H9 (cell line): ENCODE measurements at regions not wholly inside any gene's neighbourhood (a gene's known extent, or its start where the extent isn't known, plus 50 kb on each side); places are given as distances from the start of the nearest gene placed in this dataset.
A peak's percentile ranks its signal among the peaks of the same experiment; 100 is the strongest.

ENCODE experiments used
- DNase-seq: peaks from one replicate; pipeline ENCODE4 v3.0.0-alpha.2; 2017
- H2AFZ ChIP-seq: one replicate; pipeline ENCODE4 v1.6.1; 2013; ENCODE audit warnings: mild to moderate bottlenecking, low read length, control low read depth, moderate library complexity
- H2AK5ac ChIP-seq: 2 replicates; pipeline ENCODE4 v1.6.1; 2013; ENCODE audit warnings: low read length, control low read depth, mixed read lengths; ENCODE audit not compliant: insufficient read length
- H2BK120ac ChIP-seq: one replicate; pipeline ENCODE4 v1.6.1; 2013; ENCODE audit warnings: low read depth, mild to moderate bottlenecking, low read length, control low read depth, inconsistent platforms; ENCODE audit not compliant: poor library complexity, severe bottlenecking
- H2BK12ac ChIP-seq: 2 replicates; pipeline ENCODE4 v1.6.1; 2013; ENCODE audit warnings: low read length, control low read depth, mixed read lengths, low read depth; ENCODE audit not compliant: insufficient read length
- H2BK15ac ChIP-seq: 2 replicates; pipeline ENCODE4 v1.6.1; 2013; ENCODE audit warnings: low read depth, low read length, control low read depth
- H2BK20ac ChIP-seq: one replicate; pipeline ENCODE4 v1.6.1; 2013; ENCODE audit warnings: low read depth, mild to moderate bottlenecking, low read length, control low read depth, inconsistent platforms; ENCODE audit not compliant: poor library complexity, severe bottlenecking
- H2BK5ac ChIP-seq: 2 replicates; pipeline ENCODE4 v1.6.1; 2013; ENCODE audit warnings: low read length, control low read depth, mixed read lengths; ENCODE audit not compliant: insufficient read length
- H3K14ac ChIP-seq: 2 replicates; pipeline ENCODE4 v1.6.1; 2013; ENCODE audit warnings: low read length, control low read depth; ENCODE audit not compliant: insufficient read depth
- H3K18ac ChIP-seq: 2 replicates; pipeline ENCODE4 v1.6.1; 2013; ENCODE audit warnings: low read depth, mild to moderate bottlenecking, mixed read lengths, low read length, control low read depth; ENCODE audit not compliant: insufficient read length
- H3K23ac ChIP-seq: 2 replicates; pipeline ENCODE4 v1.6.1; 2013; ENCODE audit warnings: low read length, control low read depth, mixed read lengths, low read depth; ENCODE audit not compliant: insufficient read length
- H3K23me2 ChIP-seq: 2 replicates; pipeline ENCODE4 v1.6.1; 2013; ENCODE audit warnings: low read depth, mild to moderate bottlenecking, mixed read lengths, low read length, control low read depth; ENCODE audit not compliant: insufficient read length, poor library complexity, severe bottlenecking
- H3K27ac ChIP-seq: 2 replicates; pipeline ENCODE4 v1.5.1; 2013; ENCODE audit warnings: low read length, control low read depth, mixed read lengths, low read depth; ENCODE audit not compliant: insufficient read length
- H3K27me3 ChIP-seq: 2 replicates; pipeline ENCODE4 v1.6.1; 2013; ENCODE audit warnings: low read length, control low read depth, inconsistent platforms; ENCODE audit not compliant: insufficient read depth
- H3K4ac ChIP-seq: 2 replicates; pipeline ENCODE4 v1.6.1; 2013; ENCODE audit warnings: low read depth, mild to moderate bottlenecking, control low read depth, inconsistent platforms, low read length, moderate library complexity
- H3K4me1 ChIP-seq: 2 replicates; pipeline ENCODE4 v1.6.1; 2013; ENCODE audit warnings: low read length, control low read depth, inconsistent platforms; ENCODE audit not compliant: insufficient read depth
- H3K4me2 ChIP-seq: 2 replicates; pipeline ENCODE4 v1.6.1; 2013; ENCODE audit warnings: low read length, control low read depth, mixed read lengths; ENCODE audit not compliant: insufficient read length, insufficient read depth
- H3K56ac ChIP-seq: 2 replicates; pipeline ENCODE4 v1.6.1; 2013; ENCODE audit warnings: low read depth, mild to moderate bottlenecking, mixed read lengths, low read length, control low read depth; ENCODE audit not compliant: insufficient read length
- H3K79me1 ChIP-seq: 2 replicates; pipeline ENCODE4 v1.6.1; 2013; ENCODE audit warnings: low read depth, mild to moderate bottlenecking, moderate library complexity, low read length, control low read depth, inconsistent platforms; ENCODE audit not compliant: insufficient read depth, poor library complexity, severe bottlenecking
- H3K79me2 ChIP-seq: 2 replicates; pipeline ENCODE4 v1.6.1; 2013; ENCODE audit warnings: low read length, control low read depth, inconsistent platforms; ENCODE audit not compliant: insufficient read depth
- H3K9ac ChIP-seq: 2 replicates; pipeline ENCODE4 v1.6.1; 2013; ENCODE audit warnings: low read length, control low read depth, mixed read lengths; ENCODE audit not compliant: insufficient read length; ENCODE audit errors: extremely low read depth
- H3K9me3 ChIP-seq: one replicate; pipeline ENCODE4 v1.6.1; 2013; ENCODE audit warnings: low read depth, low read length, inconsistent platforms; ENCODE audit not compliant: control insufficient read depth
- H3T11ph ChIP-seq: one replicate; pipeline ENCODE4 v1.6.1; 2013; ENCODE audit warnings: mild to moderate bottlenecking, low read length, control low read depth, inconsistent platforms
- H4K20me1 ChIP-seq: one replicate; pipeline ENCODE4 v1.6.1; 2013; ENCODE audit not compliant: control insufficient read depth, insufficient read length, insufficient read depth
- H4K5ac ChIP-seq: 2 replicates; pipeline ENCODE4 v1.6.1; 2013; ENCODE audit warnings: low read depth, mild to moderate bottlenecking, mixed read lengths, low read length, control low read depth; ENCODE audit not compliant: insufficient read length
- H4K8ac ChIP-seq: replicated peaks from 2 replicates; pipeline ENCODE4 v1.6.1; 2013; ENCODE audit warnings: low read length, control low read depth, mixed read lengths, low read depth; ENCODE audit not compliant: insufficient read length
- H4K91ac ChIP-seq: 2 replicates; pipeline ENCODE4 v1.6.1; 2013; ENCODE audit warnings: low read depth, mild to moderate bottlenecking, moderate library complexity, mixed read lengths, low read length, control low read depth; ENCODE audit not compliant: insufficient read length
- H3K27ac Mint-ChIP-seq, 3 experiments: 2 replicates in 2 of 3; 3 replicates in 1 of 3; pipeline ENCODE4 v1.8.0; 2020 to 2021; ENCODE audit warnings: mixed read lengths in 3 of 3, mild to moderate bottlenecking in 1 of 3, moderate library complexity in 1 of 3
- H3K27me3 Mint-ChIP-seq: 2 replicates; pipeline ENCODE4 v1.8.0; 2021; ENCODE audit warnings: low read depth, mild to moderate bottlenecking, moderate library complexity, mixed read lengths
- H3K36me3 Mint-ChIP-seq, 3 experiments: 2 replicates in 2 of 3; 3 replicates in 1 of 3; pipeline ENCODE4 v1.8.0; 2020 to 2021; ENCODE audit warnings: low read depth in 3 of 3, mixed read lengths in 3 of 3; ENCODE audit not compliant: insufficient read depth in 1 of 3
- H3K4me1 Mint-ChIP-seq, 2 experiments: 2 replicates each; pipeline ENCODE4 v1.8.0; 2020; ENCODE audit warnings: mixed read lengths in 2 of 2
- H3K4me3 Mint-ChIP-seq, 2 experiments: 2 replicates in 1 of 2; 3 replicates in 1 of 2; pipeline ENCODE4 v1.8.0; 2020 to 2021; ENCODE audit warnings: mild to moderate bottlenecking in 2 of 2, mixed read lengths in 2 of 2, moderate library complexity in 1 of 2
- H3K9me3 Mint-ChIP-seq, 2 experiments: 2 replicates in 1 of 2; 3 replicates in 1 of 2; pipeline ENCODE4 v1.8.0; 2020; ENCODE audit warnings: mild to moderate bottlenecking in 2 of 2, mixed read lengths in 2 of 2, moderate library complexity in 1 of 2
- CTCF ChIP-seq: fragments of 200-600 bp; sonication (generic); conservative IDR thresholded peaks from 3 replicates; pipeline ENCODE4 v1.8.0; 2021; ENCODE audit warnings: antibody characterized with exemption, mild to moderate bottlenecking
- WGBS: extraction: QIAGEN DNeasy Blood & Tissue Kit; methylation state at CpG from one replicate; pipeline ENCODE4 v1.1.7; 2013; ENCODE audit warnings: missing lambda C conversion rate, low lambda C conversion rate, mixed read lengths; ENCODE audit not compliant: insufficient read length; ENCODE audit errors: extremely low coverage; 5-methylcytosine and 5-hydroxymethylcytosine counted together

- Histone ChIP-seq H3K4me2 (no peak overlapping the region), H3K23ac (no peak overlapping the region), H3K23me2 (peaks cover 2% of the 10 kb centered on the region), H3K56ac (no peak overlapping the region), H2AK5ac (no peak overlapping the region), H3K9me3 (no peaks in the 10 kb centered on the region), H3K9ac (no peak overlapping the region), H2BK120ac (no peak overlapping the region), H4K91ac (no peak overlapping the region), H2BK12ac (no peak overlapping the region), H2AFZ (no peak overlapping the region), H4K5ac (no peak overlapping the region), H4K8ac (no peak overlapping the region), H4K20me1 (no peaks in the 10 kb centered on the region), H3K27ac (no peak overlapping the region), H3K18ac (no peak overlapping the region), H3K27me3 (no peaks in the 10 kb centered on the region), H3K14ac (no peak overlapping the region), H3K4ac (no peak overlapping the region), H3T11ph (no peak overlapping the region), H3K79me1 (no peaks in the 10 kb centered on the region), H2BK5ac (no peak overlapping the region), H2BK20ac (no peak overlapping the region), H3K79me2 (no peaks in the 10 kb centered on the region; the same call in 1 of the 2 replicates), H2BK15ac (no peak overlapping the region), H3K4me1 (no peaks in the 10 kb centered on the region)
- WGBS = no CpG with 5 or more reads among the region's 11 CpGs
- no peak overlapping the region for H3K4me3 Mint-ChIP-seq
- no peaks in the 10 kb centered on the region; a peak in 1 of 5 replicates for H3K9me3 Mint-ChIP-seq
- H3K4me1 Mint-ChIP-seq = peaks cover 9 to 10% of the 10 kb centered on the region in 2 experiments
- H3K36me3 Mint-ChIP-seq = no peaks in the 10 kb centered on the region; a peak in 1 of 7 replicates
- H3K27ac Mint-ChIP-seq = peak overlapping the region in 2 of 3 experiments; percentile 61 to 67; a peak in 3 of 7 replicates
- no peak for DNase-seq
- TF ChIP-seq CTCF = no peak
- no peaks in the 10 kb centered on the region for H3K27me3 Mint-ChIP-seq
Observed at GRCh38 chr2:193506035-193506434, 1311.3 kb upstream of the TMEFF2 start.
